Neuronal stem cell (in vitro differentiated cells): ENCODE measurements at regions not wholly inside any gene's neighbourhood (a gene's known extent, or its start where the extent isn't known, plus 50 kb on each side); places are given as distances from the start of the nearest gene placed in this dataset.

ENCODE experiments used
- DNase-seq: peaks from one replicate; pipeline ENCODE4 v3.0.0-alpha.2; 2013; ENCODE audit warnings: low spot score
- H2AFZ ChIP-seq: one replicate; pipeline ENCODE4 v1.6.1; 2013; ENCODE audit warnings: mild to moderate bottlenecking, low read length, inconsistent platforms
- H2AK5ac ChIP-seq: 2 replicates; pipeline ENCODE4 v1.6.1; 2013; ENCODE audit warnings: low read depth, mild to moderate bottlenecking, inconsistent platforms, low read length, moderate library complexity, mixed read lengths
- H2BK120ac ChIP-seq: 2 replicates; pipeline ENCODE4 v1.6.1; 2013; ENCODE audit warnings: low read depth, mild to moderate bottlenecking, inconsistent platforms, low read length, moderate library complexity, mixed read lengths
- H2BK12ac ChIP-seq: one replicate; pipeline ENCODE4 v1.6.1; 2013; ENCODE audit warnings: low read length, inconsistent platforms
- H2BK15ac ChIP-seq: 2 replicates; pipeline ENCODE4 v1.6.1; 2013; ENCODE audit warnings: mild to moderate bottlenecking, low read length, inconsistent platforms, mixed read lengths
- H2BK5ac ChIP-seq: one replicate; pipeline ENCODE4 v1.6.1; 2013; ENCODE audit warnings: inconsistent platforms, mild to moderate bottlenecking, low read length, moderate library complexity
- H3K14ac ChIP-seq: one replicate; pipeline ENCODE4 v1.6.1; 2013; ENCODE audit warnings: low read length, inconsistent platforms
- H3K18ac ChIP-seq: 2 replicates; pipeline ENCODE4 v1.6.1; 2013; ENCODE audit warnings: low read length, inconsistent platforms
- H3K23ac ChIP-seq: 2 replicates; pipeline ENCODE4 v1.6.1; 2013; ENCODE audit warnings: low read depth, mild to moderate bottlenecking, mixed read lengths, low read length, inconsistent platforms; ENCODE audit not compliant: poor library complexity
- H3K27ac ChIP-seq: replicated peaks from 3 replicates; pipeline ENCODE4 v1.5.1; 2013; ENCODE audit warnings: low read length, inconsistent platforms
- H3K27me3 ChIP-seq, 3 experiments: 2 replicates each; pipeline ENCODE4 v1.6.1; 2013; ENCODE audit warnings: low read length in 3 of 3, mild to moderate bottlenecking in 2 of 3, inconsistent platforms in 1 of 3, low read depth in 1 of 3, mixed read lengths in 1 of 3, moderate library complexity in 1 of 3; ENCODE audit not compliant: control insufficient read depth in 3 of 3, insufficient read depth in 3 of 3
- H3K36me3 ChIP-seq, 2 donors: replicated peaks in 1 of 2; 2 replicates each; pipeline ENCODE4 v1.6.1; 2013; ENCODE audit warnings: low read length in 2 of 2; ENCODE audit not compliant: control insufficient read depth in 2 of 2, insufficient read depth in 2 of 2
- H3K4ac ChIP-seq: 2 replicates; pipeline ENCODE4 v1.6.1; 2013; ENCODE audit warnings: inconsistent platforms, mild to moderate bottlenecking, low read length, moderate library complexity
- H3K4me1 ChIP-seq, 2 donors: 1 replicate in 1 of 2; 2 replicates in 1 of 2; pipeline ENCODE4 v1.6.1; 2013; ENCODE audit warnings: low read length in 2 of 2, low read depth in 1 of 2; ENCODE audit not compliant: control insufficient read depth in 2 of 2, insufficient read depth in 1 of 2
- H3K4me2 ChIP-seq: one replicate; pipeline ENCODE4 v1.6.1; 2013; ENCODE audit warnings: mild to moderate bottlenecking, low read length, inconsistent platforms; ENCODE audit not compliant: insufficient read depth, poor library complexity, severe bottlenecking
- H3K4me3 ChIP-seq, 2 donors: 2 replicates each; pipeline ENCODE4 v1.5.1; 2013; ENCODE audit warnings: low read length in 2 of 2, mild to moderate bottlenecking in 2 of 2, inconsistent platforms in 1 of 2, moderate library complexity in 1 of 2
- H3K79me1 ChIP-seq: one replicate; pipeline ENCODE4 v1.6.1; 2013; ENCODE audit warnings: low read depth, mild to moderate bottlenecking, inconsistent platforms, low read length, moderate library complexity
- H3K9ac ChIP-seq: one replicate; pipeline ENCODE4 v1.6.1; 2013; ENCODE audit warnings: mild to moderate bottlenecking, low read depth, low read length, inconsistent platforms; ENCODE audit not compliant: poor library complexity
- H3K9me3 ChIP-seq, 2 donors: replicated peaks in 1 of 2; 2 replicates each; pipeline versions ENCODE3 to v1.6.1; 2013; ENCODE audit warnings: low read length in 2 of 2, mild to moderate bottlenecking in 2 of 2, inconsistent platforms in 1 of 2, low read depth in 1 of 2, mixed read lengths in 1 of 2, moderate library complexity in 1 of 2; ENCODE audit not compliant: control insufficient read depth in 2 of 2, insufficient read depth in 1 of 2
- H4K8ac ChIP-seq: one replicate; pipeline ENCODE4 v1.6.1; 2013; ENCODE audit warnings: low read depth, mild to moderate bottlenecking, inconsistent platforms, low read length, moderate library complexity
- H4K91ac ChIP-seq: one replicate; pipeline ENCODE4 v1.6.1; 2013; ENCODE audit warnings: low read length, low read depth, mild to moderate bottlenecking, inconsistent platforms; ENCODE audit not compliant: poor library complexity
- WGBS, 2 donors: extraction: QIAGEN DNeasy Blood & Tissue Kit; methylation state at CpG; one replicate each; pipeline ENCODE4 v1.1.7; 2013; ENCODE audit warnings: missing lambda C conversion rate in 2 of 2, mixed read lengths in 1 of 2; ENCODE audit not compliant: insufficient read length in 2 of 2, insufficient replicate concordance in 1 of 2; ENCODE audit errors: extremely low coverage in 2 of 2; 5-methylcytosine and 5-hydroxymethylcytosine counted together

DNA sequence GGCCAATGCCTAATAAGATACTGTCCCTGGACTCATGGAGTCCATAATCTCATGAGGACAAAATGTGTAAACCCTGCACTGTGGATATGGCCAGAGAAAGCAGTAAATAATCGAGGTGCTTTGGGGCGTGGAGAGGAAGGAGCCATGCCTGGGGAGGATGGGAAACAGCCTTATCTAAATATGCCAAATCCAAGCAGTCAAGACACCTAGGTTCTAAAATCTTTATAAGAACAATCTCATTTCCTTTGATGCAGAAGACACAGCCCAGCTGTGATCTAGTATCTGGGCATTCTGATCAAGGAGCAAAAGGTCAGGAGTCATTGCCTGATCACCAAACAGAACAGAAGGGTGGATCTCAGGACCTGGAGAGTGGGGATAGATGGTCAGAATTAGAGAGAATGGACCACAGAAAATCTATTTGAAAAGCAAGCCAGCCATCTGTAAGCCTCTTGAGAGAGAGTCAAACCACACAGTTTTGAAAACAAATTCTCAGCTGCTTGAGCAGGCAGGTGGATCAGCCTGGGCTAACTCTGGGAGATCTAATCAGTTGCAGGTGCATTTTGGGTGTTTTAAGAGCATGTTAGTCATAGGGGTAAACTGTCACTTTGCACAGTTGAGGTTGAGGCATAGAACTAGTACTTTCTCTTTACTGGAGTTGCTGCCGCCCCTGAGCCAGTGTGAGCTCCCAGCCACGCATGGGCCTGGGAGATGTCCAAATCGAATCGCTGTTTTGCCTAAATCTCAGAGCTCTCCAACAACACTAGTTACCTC, 130.8 kb upstream of the TNFAIP3 start:
- Histone ChIP-seq H3K4ac (no peak overlapping the region), H3K4me3 (no peak overlapping the region), H2AK5ac (no peak overlapping the region), H3K9me3 (no peaks in the 10 kb centered on the region), H3K36me3 (no peaks in the 10 kb centered on the region), H3K4me1 (no peaks in the 10 kb centered on the region), H2AFZ (no peak overlapping the region), H2BK5ac (no peak overlapping the region), H3K27me3 (no peaks in the 10 kb centered on the region), H3K9ac (no peak overlapping the region), H3K4me2 (no peak overlapping the region), H4K8ac (no peak overlapping the region), H2BK120ac (no peak overlapping the region), H4K91ac (no peak overlapping the region), H2BK12ac (no peak overlapping the region), H3K14ac (no peak overlapping the region), H3K23ac (no peak overlapping the region), H3K18ac (no peak overlapping the region), H3K79me1 (no peaks in the 10 kb centered on the region), H3K27ac (no peak overlapping the region), H2BK15ac (no peak overlapping the region)
- no peak for DNase-seq
- no CpG with 5 or more reads among the region's 6 CpGs for WGBS, 2 donors

DNA sequence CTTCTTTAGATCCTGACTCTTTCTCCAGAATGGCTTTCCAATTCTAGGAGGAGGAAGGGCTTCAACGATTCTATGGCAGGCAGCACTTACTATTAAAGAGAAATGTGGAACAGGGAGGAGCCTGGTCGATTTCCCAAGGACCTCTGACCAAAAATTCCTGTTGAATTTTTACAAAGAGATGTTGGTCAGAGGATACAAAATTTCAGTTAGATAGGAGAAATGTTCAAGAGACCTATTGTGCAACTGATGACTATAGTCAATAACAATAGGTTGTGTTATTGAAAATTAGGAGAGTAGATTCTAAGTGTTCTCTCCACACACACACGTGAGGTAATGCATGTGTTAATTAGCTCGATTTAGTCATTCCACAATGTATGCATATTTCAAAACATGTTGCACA, 130.1 kb upstream of the TNFAIP3 start:
- no CpG with 5 or more reads among the region's 4 CpGs for WGBS, 2 donors

DNA sequence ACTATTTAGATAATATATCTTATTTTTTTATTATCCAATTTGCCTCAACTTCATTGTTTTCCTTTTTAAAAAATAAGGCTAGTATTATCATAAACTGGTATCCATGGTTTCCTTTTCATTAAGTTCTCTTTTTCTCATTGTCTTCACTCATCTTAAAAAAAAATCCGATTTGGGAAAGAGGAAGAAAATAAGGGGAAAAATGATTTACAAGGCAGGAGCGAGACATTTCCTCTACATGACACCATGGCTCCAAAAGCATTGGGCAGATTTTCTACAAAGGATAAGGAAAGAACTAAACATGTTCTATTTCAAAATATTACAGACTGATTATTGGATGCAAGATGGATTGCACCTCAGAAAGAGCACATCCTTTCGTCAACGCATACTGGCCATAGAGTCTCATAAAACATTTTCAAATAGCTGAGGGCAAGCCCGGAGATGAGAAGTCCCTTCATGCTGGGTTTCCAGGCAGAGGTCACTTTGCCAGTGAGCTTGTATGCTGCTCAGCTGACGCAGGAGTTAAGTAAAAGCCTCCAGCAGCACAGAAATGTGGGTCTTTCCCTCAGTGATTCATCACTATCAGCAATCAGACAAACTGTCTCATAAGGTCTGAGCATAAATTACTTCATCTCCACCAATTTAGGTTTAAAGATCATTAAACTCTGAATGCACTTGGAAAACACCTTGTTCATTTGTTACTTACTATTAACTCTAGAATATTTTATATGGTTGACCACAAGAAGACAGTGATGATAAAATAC, 129.0 kb upstream of the TNFAIP3 start:
- Histone ChIP-seq H4K8ac (no peak overlapping the region), H3K79me1 (no peaks in the 10 kb centered on the region), H3K4me2 (no peak overlapping the region), H3K27ac (no peak overlapping the region), H3K14ac (no peak overlapping the region), H3K4ac (no peak overlapping the region), H2BK120ac (no peak overlapping the region), H2BK5ac (no peak overlapping the region), H3K9me3 (no peaks in the 10 kb centered on the region), H2BK15ac (no peak overlapping the region), H3K36me3 (no peaks in the 10 kb centered on the region), H2AFZ (no peak overlapping the region), H3K23ac (no peak overlapping the region), H3K4me3 (no peak overlapping the region), H2BK12ac (no peak overlapping the region), H3K9ac (no peak overlapping the region), H3K4me1 (no peaks in the 10 kb centered on the region), H3K18ac (no peak overlapping the region), H4K91ac (no peak overlapping the region), H3K27me3 (no peaks in the 10 kb centered on the region), H2AK5ac (no peak overlapping the region)
- no CpG with 5 or more reads among the region's 6 CpGs for WGBS, 2 donors
- no peak for DNase-seq

More for the DNA sequence above, 130.1 kb upstream of the TNFAIP3 start:
- no peak overlapping the region for H4K8ac ChIP-seq
- H3K27me3 ChIP-seq = no peaks in the 10 kb centered on the region
- H3K9ac ChIP-seq = no peak overlapping the region
- no peak overlapping the region for H3K14ac ChIP-seq
- H3K4me1 ChIP-seq = no peaks in the 10 kb centered on the region
- DNase-seq = no peak
- no peak overlapping the region for H2BK120ac ChIP-seq
- no peak overlapping the region for H2BK5ac ChIP-seq
- H4K91ac ChIP-seq = no peak overlapping the region
- no peak overlapping the region for H3K4me2 ChIP-seq
- no peak overlapping the region for H2AFZ ChIP-seq
- no peak overlapping the region for H2BK15ac ChIP-seq
- H3K79me1 ChIP-seq = no peaks in the 10 kb centered on the region
- H2AK5ac ChIP-seq = no peak overlapping the region
- H3K18ac ChIP-seq = no peak overlapping the region
- H3K23ac ChIP-seq = no peak overlapping the region
- no peaks in the 10 kb centered on the region for H3K9me3 ChIP-seq
- H3K27ac ChIP-seq = no peak overlapping the region
- H2BK12ac ChIP-seq = no peak overlapping the region
- H3K36me3 ChIP-seq = no peaks in the 10 kb centered on the region
- no peak overlapping the region for H3K4ac ChIP-seq
- H3K4me3 ChIP-seq = no peak overlapping the region

DNA sequence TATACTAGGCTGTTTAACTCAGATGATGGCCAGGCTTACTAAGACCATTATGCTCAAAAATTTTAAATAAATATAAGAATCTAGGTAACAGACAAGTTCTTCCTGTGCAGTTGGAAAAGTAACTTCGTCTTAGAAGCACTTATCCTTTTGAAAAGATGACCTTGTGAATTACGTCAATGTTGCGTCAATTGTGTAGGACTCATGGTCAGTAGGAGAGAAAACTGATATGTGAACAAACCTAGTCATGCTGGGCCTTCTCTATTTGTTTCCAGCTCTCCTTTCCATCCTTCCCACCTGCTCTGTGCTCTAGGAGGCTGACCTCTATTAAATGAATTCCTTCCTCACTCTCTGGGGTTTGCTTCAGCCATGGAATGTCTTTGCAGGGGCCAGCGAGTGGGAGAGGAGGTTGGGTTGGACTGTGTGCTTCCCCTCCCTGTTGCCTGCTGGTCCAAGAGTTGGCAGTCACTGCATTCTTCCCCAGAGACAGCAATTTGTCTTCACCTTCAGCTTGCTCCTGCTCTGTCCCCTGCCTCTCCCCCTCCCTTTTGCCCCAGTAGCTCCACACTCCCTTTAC, 128.0 kb upstream of the TNFAIP3 start:
- Histone ChIP-seq H2BK120ac (no peak overlapping the region), H3K27ac (no peak overlapping the region), H2AFZ (peak overlapping the region; percentile 6)

More for the DNA sequence above, 128.0 kb upstream of the TNFAIP3 start:
- Histone ChIP-seq H3K14ac (no peak overlapping the region), H3K27me3 (no peaks in the 10 kb centered on the region), H3K36me3 (no peaks in the 10 kb centered on the region), H3K4me3 (no peak overlapping the region), H2AK5ac (no peak overlapping the region), H4K91ac (no peak overlapping the region), H3K23ac (no peak overlapping the region), H2BK5ac (no peak overlapping the region), H3K9me3 (no peaks in the 10 kb centered on the region), H3K79me1 (no peaks in the 10 kb centered on the region), H2BK12ac (no peak overlapping the region), H4K8ac (no peak overlapping the region), H2BK15ac (no peak overlapping the region), H3K18ac (no peak overlapping the region), H3K9ac (no peak overlapping the region), H3K4me1 (no peaks in the 10 kb centered on the region), H3K4ac (no peak overlapping the region), H3K4me2 (no peak overlapping the region)
- no peak for DNase-seq
- no CpG with 5 or more reads among the region's 4 CpGs for WGBS, 2 donors
